Activated CD4-positive, alpha-beta memory T cell treated with anti-CD3 and anti-CD28 coated beads, Interleukin-2, amount 10 ng/mL, durations not matched to agents 7 days and 5 days (primary cell): ENCODE measurements at regions not wholly inside any gene's neighbourhood (a gene's known extent, or its start where the extent isn't known, plus 50 kb on each side); places are given as distances from the start of the nearest gene placed in this dataset.
"Not testable (repeated sequence)": the region's sequence is repeated elsewhere in the genome, so short reads cannot be mapped to it uniquely, and the experiment has no call there.

Experiments used
- CTCF ChIA-PET: fragments of 350-600 bp; sonication (Branson Sonifier 250); formaldehyde crosslinking; loops from one replicate; lab custom pipeline; 2021; ENCODE audit warnings: antibody characterized with exemption, inconsistent platforms; lab: Charles Lee
- POLR2A ChIA-PET: fragments of 350-600 bp; sonication (Branson Sonifier 250); formaldehyde crosslinking; loops from one replicate; lab custom pipeline; 2021; ENCODE audit warnings: antibody characterized with exemption; lab: Charles Lee
- DNase-seq: peaks from one replicate; pipeline ENCODE4 v3.0.0-alpha.2; 2020
- H3K27ac Mint-ChIP-seq: one replicate; pipeline ENCODE4 v1.8.0; 2021; ENCODE audit warnings: mild to moderate bottlenecking, mixed read lengths
- H3K27me3 Mint-ChIP-seq: one replicate; pipeline ENCODE4 v1.8.0; 2021; ENCODE audit warnings: mixed read lengths
- H3K36me3 Mint-ChIP-seq: one replicate; pipeline ENCODE4 v1.8.0; 2021; ENCODE audit warnings: low read depth, mixed read lengths
- H3K4me1 Mint-ChIP-seq: one replicate; pipeline ENCODE4 v1.8.0; 2021; ENCODE audit warnings: mixed read lengths
- H3K4me3 Mint-ChIP-seq: one replicate; pipeline ENCODE4 v1.8.0; 2021; ENCODE audit warnings: mild to moderate bottlenecking, mixed read lengths
- H3K9me3 Mint-ChIP-seq: one replicate; pipeline ENCODE4 v1.8.0; 2021; ENCODE audit warnings: mixed read lengths

GRCh38 chr1:105467549-105467948 lies 1588.9 kb upstream of the PRMT6 start:
- Mint-ChIP-seq H3K4me3 (no peak overlapping the region), H3K9me3 (peaks cover 6% of the 10 kb centered on the region), H3K4me1 (no peaks in the 10 kb centered on the region), H3K27ac (no peak overlapping the region), H3K27me3 (no peaks in the 10 kb centered on the region), H3K36me3 (no peaks in the 10 kb centered on the region)
- DNase-seq = no peak
- POLR2A ChIA-PET = no interaction called here
- CTCF ChIA-PET = no interaction called here

- H3K4me3 Mint-ChIP-seq, H3K4me1 Mint-ChIP-seq, POLR2A ChIA-PET, H3K27ac Mint-ChIP-seq, H3K36me3 Mint-ChIP-seq, DNase-seq, H3K9me3 Mint-ChIP-seq, H3K27me3 Mint-ChIP-seq: not testable (repeated sequence)
- CTCF ChIA-PET = interaction anchor here (0.7 kb wide), 1 partner anchor 63 kb away, joined by 4 read pairs; no protein-coding TSS in a partner anchor
These were observed 1585.9 kb upstream of the PRMT6 start for GRCh38 chr1:105470541-105470940.

DNA sequence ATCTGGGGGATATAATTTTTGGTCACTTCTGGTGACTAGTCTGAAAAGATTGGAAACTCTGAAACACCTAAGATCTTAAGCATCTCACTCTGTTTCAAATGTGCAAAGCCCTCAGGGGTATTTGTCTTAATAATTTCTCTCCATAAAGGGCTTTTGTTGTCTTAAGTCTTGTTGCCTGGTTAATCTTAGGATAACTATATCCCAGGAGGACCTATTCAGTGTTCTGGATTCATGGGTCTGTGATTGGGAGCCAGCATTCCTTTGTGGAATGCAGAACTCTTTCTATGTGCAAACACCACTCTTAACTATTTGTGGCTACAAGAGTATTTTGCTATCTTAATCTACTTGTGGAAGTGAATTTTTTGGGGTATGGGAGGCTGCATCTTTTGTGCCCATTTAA lies 1573.0 kb upstream of the PRMT6 start:
- Mint-ChIP-seq H3K4me1 (no peaks in the 10 kb centered on the region), H3K4me3 (no peak overlapping the region), H3K27me3 (no peaks in the 10 kb centered on the region), H3K9me3 (peaks cover 7% of the 10 kb centered on the region), H3K36me3 (no peaks in the 10 kb centered on the region), H3K27ac (no peak overlapping the region)
- no peak for DNase-seq
- CTCF ChIA-PET = no interaction called here
- POLR2A ChIA-PET = no interaction called here

GRCh38 chr1:105485207-105485606 lies 1571.3 kb upstream of the PRMT6 start:
- Mint-ChIP-seq H3K27me3 (no peaks in the 10 kb centered on the region), H3K9me3 (peaks cover 12% of the 10 kb centered on the region), H3K27ac (no peak overlapping the region), H3K4me1 (no peaks in the 10 kb centered on the region), H3K4me3 (no peak overlapping the region), H3K36me3 (no peaks in the 10 kb centered on the region)
- ChIA-PET POLR2A (no interaction called here), CTCF (no interaction called here)
- no peak for DNase-seq

GRCh38 chr1:105492921-105493320 lies 1563.6 kb upstream of the PRMT6 start:
- POLR2A ChIA-PET = no interaction called here
- Mint-ChIP-seq H3K4me1 (no peaks in the 10 kb centered on the region), H3K4me3 (no peak overlapping the region), H3K27me3 (no peaks in the 10 kb centered on the region), H3K36me3 (no peaks in the 10 kb centered on the region), H3K9me3 (peaks cover 7% of the 10 kb centered on the region), H3K27ac (no peak overlapping the region)
- CTCF ChIA-PET = no interaction called here
- DNase-seq = no peak

DNA sequence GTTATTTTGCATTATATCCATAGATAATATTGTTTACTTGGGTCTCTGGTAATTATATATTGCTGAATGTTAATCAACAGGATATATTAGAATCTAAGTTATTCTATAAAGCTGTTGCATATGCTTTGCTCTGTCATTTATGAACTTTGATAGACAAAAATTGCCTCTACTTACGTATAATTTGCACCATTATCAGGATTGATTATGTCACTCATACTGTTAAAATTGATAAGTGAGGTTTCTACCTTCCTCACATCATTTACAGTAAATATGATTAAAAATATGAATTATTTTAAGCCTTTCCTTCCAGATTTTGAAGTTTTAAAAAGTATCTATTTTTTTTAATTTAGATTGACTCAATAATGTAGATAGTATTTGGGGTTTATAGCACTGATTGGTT lies 1540.4 kb upstream of the PRMT6 start:
- no peak for DNase-seq
- Mint-ChIP-seq H3K9me3 (peaks cover 2% of the 10 kb centered on the region), H3K27me3 (no peaks in the 10 kb centered on the region), H3K27ac (no peak overlapping the region), H3K36me3 (no peaks in the 10 kb centered on the region), H3K4me1 (no peaks in the 10 kb centered on the region), H3K4me3 (no peak overlapping the region)
- CTCF ChIA-PET = no interaction called here
- POLR2A ChIA-PET = no interaction called here

DNA sequence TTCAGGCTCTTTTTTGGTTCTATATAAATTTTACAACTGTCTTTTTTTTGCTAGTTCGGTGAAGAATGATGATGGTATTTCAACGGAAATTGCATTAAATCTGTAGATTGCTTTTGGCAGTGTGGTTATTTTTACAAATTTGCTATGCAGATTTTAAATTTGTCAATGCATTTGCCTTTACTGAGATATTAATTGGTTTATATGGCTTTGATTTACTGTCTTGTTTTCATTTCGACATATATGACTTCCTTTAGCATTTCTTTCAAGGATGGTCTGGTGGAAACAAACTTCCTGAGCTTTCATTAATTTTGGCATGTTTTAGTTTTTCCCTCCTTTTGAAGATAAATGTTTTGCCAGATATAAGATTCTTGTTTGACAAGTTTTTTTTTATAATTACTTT lies 1522.5 kb upstream of the PRMT6 start:
- H3K4me3 Mint-ChIP-seq = no peak overlapping the region
- H3K4me1 Mint-ChIP-seq = no peaks in the 10 kb centered on the region
- DNase-seq = no peak
- H3K9me3 Mint-ChIP-seq = peaks cover 10% of the 10 kb centered on the region
- CTCF ChIA-PET = no interaction called here
- H3K27ac Mint-ChIP-seq = no peak overlapping the region
- H3K36me3 Mint-ChIP-seq = no peaks in the 10 kb centered on the region
- POLR2A ChIA-PET = no interaction called here
- no peaks in the 10 kb centered on the region for H3K27me3 Mint-ChIP-seq

- no peak overlapping the region for H3K4me3 Mint-ChIP-seq
- POLR2A ChIA-PET = no interaction called here
- no peaks in the 10 kb centered on the region for H3K36me3 Mint-ChIP-seq
- no peak overlapping the region for H3K27ac Mint-ChIP-seq
- H3K27me3 Mint-ChIP-seq = no peaks in the 10 kb centered on the region
- DNase-seq = no peak
- H3K4me1 Mint-ChIP-seq = no peaks in the 10 kb centered on the region
- CTCF ChIA-PET = no interaction called here
- H3K9me3 Mint-ChIP-seq = peaks cover 17% of the 10 kb centered on the region
These were observed 1512.0 kb upstream of the PRMT6 start for GRCh38 chr1:105544475-105544874.

DNA sequence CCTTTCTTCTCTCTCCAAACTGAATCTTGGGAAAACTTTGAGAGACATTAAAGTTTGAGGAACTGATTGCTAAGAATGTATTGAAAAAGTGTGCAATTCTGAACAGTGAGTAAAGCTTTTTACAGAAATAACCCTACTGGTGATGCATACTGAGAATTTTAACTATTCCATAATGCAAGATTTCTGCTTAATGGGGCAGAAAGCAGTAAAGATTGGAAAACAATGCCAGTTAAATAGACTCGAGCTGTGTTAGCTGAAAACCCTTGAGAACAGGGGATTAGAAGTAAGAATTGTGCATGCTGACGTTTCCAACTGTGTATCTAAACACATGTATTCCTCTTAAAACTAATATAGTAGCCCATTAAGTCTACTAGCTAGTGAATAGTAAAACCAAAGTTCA lies 1500.2 kb upstream of the PRMT6 start:
- Mint-ChIP-seq H3K9me3 (peaks cover 7% of the 10 kb centered on the region), H3K27me3 (no peaks in the 10 kb centered on the region), H3K27ac (no peak overlapping the region), H3K4me3 (no peak overlapping the region), H3K36me3 (no peaks in the 10 kb centered on the region), H3K4me1 (no peaks in the 10 kb centered on the region)
- CTCF ChIA-PET = no interaction called here
- POLR2A ChIA-PET = no interaction called here
- DNase-seq = no peak

- DNase-seq = no peak
- H3K4me3 Mint-ChIP-seq = no peak overlapping the region
- peaks cover 10% of the 10 kb centered on the region for H3K9me3 Mint-ChIP-seq
- no peaks in the 10 kb centered on the region for H3K27me3 Mint-ChIP-seq
- no peaks in the 10 kb centered on the region for H3K4me1 Mint-ChIP-seq
- POLR2A ChIA-PET = no interaction called here
- CTCF ChIA-PET = no interaction called here
- no peaks in the 10 kb centered on the region for H3K36me3 Mint-ChIP-seq
- H3K27ac Mint-ChIP-seq = no peak overlapping the region
These were observed 1498.5 kb upstream of the PRMT6 start for GRCh38 chr1:105558023-105558422.

GRCh38 chr1:105565006-105565405 lies 1491.5 kb upstream of the PRMT6 start:
- Mint-ChIP-seq H3K4me1 (no peaks in the 10 kb centered on the region), H3K36me3 (no peaks in the 10 kb centered on the region), H3K9me3 (peaks cover 6% of the 10 kb centered on the region), H3K4me3 (no peak overlapping the region), H3K27ac (no peak overlapping the region), H3K27me3 (no peaks in the 10 kb centered on the region)
- CTCF ChIA-PET = no interaction called here
- no peak for DNase-seq
- POLR2A ChIA-PET = no interaction called here

DNA sequence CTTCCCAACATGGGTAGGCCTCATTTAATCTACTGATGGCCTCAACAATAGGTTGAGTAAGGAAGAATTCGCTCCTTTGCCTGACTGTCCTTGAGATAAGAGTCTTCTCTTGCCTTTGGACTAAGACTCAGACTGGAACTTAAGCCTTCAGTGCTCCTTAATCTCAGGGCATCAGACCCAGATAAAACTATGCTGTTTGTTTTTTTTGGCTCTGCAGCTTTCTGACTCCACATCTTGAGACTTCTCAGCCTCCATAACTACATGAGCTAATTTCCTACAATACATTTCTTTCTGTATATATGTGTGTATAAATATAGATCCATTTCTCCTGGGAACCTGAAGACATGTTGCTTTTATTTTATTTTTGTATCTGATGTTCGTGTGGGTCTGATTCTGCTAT lies 1470.7 kb upstream of the PRMT6 start:
- DNase-seq = no peak
- Mint-ChIP-seq H3K4me3 (no peak overlapping the region), H3K27me3 (no peaks in the 10 kb centered on the region), H3K27ac (no peak overlapping the region), H3K36me3 (no peaks in the 10 kb centered on the region), H3K9me3 (peaks cover 11% of the 10 kb centered on the region), H3K4me1 (no peaks in the 10 kb centered on the region)
- POLR2A ChIA-PET = no interaction called here
- CTCF ChIA-PET = no interaction called here

- no peak for DNase-seq
- H3K4me3 Mint-ChIP-seq = no peak overlapping the region
- ChIA-PET POLR2A (no interaction called here), CTCF (no interaction called here)
- H3K4me1 Mint-ChIP-seq = no peaks in the 10 kb centered on the region
- no peak overlapping the region for H3K27ac Mint-ChIP-seq
- peaks cover 18% of the 10 kb centered on the region for H3K9me3 Mint-ChIP-seq
- H3K36me3 Mint-ChIP-seq = no peaks in the 10 kb centered on the region
- no peaks in the 10 kb centered on the region for H3K27me3 Mint-ChIP-seq
These were observed 1464.8 kb upstream of the PRMT6 start for GRCh38 chr1:105591681-105592080.

- CTCF ChIA-PET = no interaction called here
- Mint-ChIP-seq H3K27ac (no peak overlapping the region), H3K9me3 (peaks cover 4% of the 10 kb centered on the region), H3K27me3 (no peaks in the 10 kb centered on the region), H3K4me1 (no peaks in the 10 kb centered on the region), H3K36me3 (no peaks in the 10 kb centered on the region), H3K4me3 (no peak overlapping the region)
- POLR2A ChIA-PET = no interaction called here
- DNase-seq = no peak
These were observed 1447.8 kb upstream of the PRMT6 start for GRCh38 chr1:105608713-105609112.
